GM18511 (cell line): ENCODE measurements at regions not wholly inside any gene's neighbourhood (a gene's known extent, or its start where the extent isn't known, plus 50 kb on each side); places are given as distances from the start of the nearest gene placed in this dataset.
"Not testable (repeated sequence)": the region's sequence is repeated elsewhere in the genome, so short reads cannot be mapped to it uniquely, and the experiment has no call there.

Source experiments
- ATAC-seq: cut with Tn5 transposase; IDR thresholded peaks from one replicate; pipeline ENCODE4 v1.9.1; 2021; ENCODE audit warnings: mild to moderate bottlenecking, moderate library complexity; ENCODE audit not compliant: unreplicated experiment

- ATAC-seq: no peak
Observed at GRCh38 chr3:86887876-86888275, 103.1 kb downstream of the VGLL3 start.

GRCh38 chr3:86880066-86880465 lies 110.9 kb downstream of the VGLL3 start:
- no peak for ATAC-seq

- ATAC-seq: not testable (repeated sequence)
Observed at GRCh38 chr3:86876504-86877181, 114.3 kb downstream of the VGLL3 start.

GRCh38 chr3:86874790-86875189 lies 116.2 kb downstream of the VGLL3 start:
- not testable (repeated sequence) for ATAC-seq

- ATAC-seq: no peak
Observed at GRCh38 chr3:86869566-86869965, 121.4 kb downstream of the VGLL3 start.

- ATAC-seq: no peak
Observed at GRCh38 chr3:86867982-86868381, 123.0 kb downstream of the VGLL3 start.

- ATAC-seq: no peak
Observed at GRCh38 chr3:86865506-86865905, 125.4 kb downstream of the VGLL3 start.

GRCh38 chr3:86856711-86857110 lies 134.2 kb downstream of the VGLL3 start:
- no peak for ATAC-seq

GRCh38 chr3:86849991-86850390 lies 141.0 kb downstream of the VGLL3 start:
- ATAC-seq: no peak

- no peak for ATAC-seq
Observed at GRCh38 chr3:86845726-86846125, 145.2 kb downstream of the VGLL3 start.

GRCh38 chr3:86838927-86839326 lies 152.0 kb downstream of the VGLL3 start:
- no peak for ATAC-seq

- no peak for ATAC-seq
Observed at GRCh38 chr3:86837871-86838270, 153.1 kb downstream of the VGLL3 start.

- no peak for ATAC-seq
Observed at GRCh38 chr3:86830566-86830965, 160.4 kb downstream of the VGLL3 start.

- ATAC-seq: no peak
Observed at GRCh38 chr3:86828751-86829150, 162.2 kb downstream of the VGLL3 start.

GRCh38 chr3:86827582-86827981 lies 163.4 kb downstream of the VGLL3 start:
- ATAC-seq: not testable (repeated sequence)

- ATAC-seq: no peak
Observed at GRCh38 chr3:86826292-86826691, 164.7 kb downstream of the VGLL3 start.

GRCh38 chr3:86815880-86816279 lies 175.1 kb downstream of the VGLL3 start:
- ATAC-seq: no peak

GRCh38 chr3:86814918-86815655 lies 175.9 kb downstream of the VGLL3 start:
- no peak for ATAC-seq

GRCh38 chr3:86814321-86814720 lies 176.6 kb downstream of the VGLL3 start:
- no peak for ATAC-seq

- no peak for ATAC-seq
Observed at GRCh38 chr3:86801921-86802320, 189.0 kb downstream of the VGLL3 start.

- no peak for ATAC-seq
Observed at GRCh38 chr3:86801066-86801465, 189.9 kb downstream of the VGLL3 start.

GRCh38 chr3:86800116-86800515 lies 190.8 kb downstream of the VGLL3 start:
- no peak for ATAC-seq
